ENCODE measurements at regions not wholly inside any gene's neighbourhood (a gene's known extent, or its start where the extent isn't known, plus 50 kb on each side); places are given as distances from the start of the nearest gene placed in this dataset.

DNA sequence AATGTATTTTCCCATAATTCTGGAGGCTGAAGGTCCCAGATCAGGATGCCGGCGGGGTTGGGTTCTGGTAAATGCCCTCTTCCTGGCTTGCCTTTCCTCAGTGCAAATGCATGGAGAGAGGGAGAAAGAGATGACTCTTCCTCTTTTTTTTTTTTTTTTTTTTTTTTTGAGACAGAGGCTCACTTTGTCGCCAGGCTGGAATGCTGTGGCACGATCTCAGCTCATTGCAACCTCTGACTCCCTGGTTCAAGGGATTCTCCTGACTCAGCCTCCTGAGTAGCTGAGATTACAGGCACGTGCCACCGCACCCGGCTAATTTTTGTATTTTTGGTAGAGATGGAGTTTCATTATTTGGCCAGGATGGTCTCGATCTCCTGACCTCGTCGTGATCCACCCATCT is 300.0 kb upstream of the TAS2R1 start:
- Histone ChIP-seq H3K27me3 (ENCODE audit: insufficient read depth, low read depth) (no peaks in the 10 kb centered on the region), H3K9me3 (ENCODE audit: insufficient read depth, low read depth) (peaks cover 14% of the 10 kb centered on the region; the same call in 1 of the 2 replicates), H3K27ac (no peak overlapping the region), H3K79me2 (ENCODE audit: low read depth) (no peaks in the 10 kb centered on the region), H3K36me3 (ENCODE audit: low read depth) (no peaks in the 10 kb centered on the region), H3K4me3 (no peak overlapping the region), H3K4me1 (replicated peaks; ENCODE audit: insufficient read depth) (peaks cover 25% of the 10 kb centered on the region), H2AFZ (no peak overlapping the region), H4K20me1 (ENCODE audit: insufficient read depth) (no peaks in the 10 kb centered on the region), H3F3A (ENCODE audit: insufficient read depth, low read depth) (peaks cover 19% of the 10 kb centered on the region), H3K9me2 (ENCODE audit: insufficient read depth) (no peaks in the 10 kb centered on the region), H3K4me2 (no peak overlapping the region)
- intact Hi-C loops (cut with micrococcal nuclease; ENCODE audit: unreplicated experiment) = no loop called here
- DNase-seq = no peak
- no peak for TF ChIP-seq EZH2 (IDR thresholded peaks at IDR 0.05; ENCODE audit: low read depth)
- TF ChIP-seq, protein P1, sequence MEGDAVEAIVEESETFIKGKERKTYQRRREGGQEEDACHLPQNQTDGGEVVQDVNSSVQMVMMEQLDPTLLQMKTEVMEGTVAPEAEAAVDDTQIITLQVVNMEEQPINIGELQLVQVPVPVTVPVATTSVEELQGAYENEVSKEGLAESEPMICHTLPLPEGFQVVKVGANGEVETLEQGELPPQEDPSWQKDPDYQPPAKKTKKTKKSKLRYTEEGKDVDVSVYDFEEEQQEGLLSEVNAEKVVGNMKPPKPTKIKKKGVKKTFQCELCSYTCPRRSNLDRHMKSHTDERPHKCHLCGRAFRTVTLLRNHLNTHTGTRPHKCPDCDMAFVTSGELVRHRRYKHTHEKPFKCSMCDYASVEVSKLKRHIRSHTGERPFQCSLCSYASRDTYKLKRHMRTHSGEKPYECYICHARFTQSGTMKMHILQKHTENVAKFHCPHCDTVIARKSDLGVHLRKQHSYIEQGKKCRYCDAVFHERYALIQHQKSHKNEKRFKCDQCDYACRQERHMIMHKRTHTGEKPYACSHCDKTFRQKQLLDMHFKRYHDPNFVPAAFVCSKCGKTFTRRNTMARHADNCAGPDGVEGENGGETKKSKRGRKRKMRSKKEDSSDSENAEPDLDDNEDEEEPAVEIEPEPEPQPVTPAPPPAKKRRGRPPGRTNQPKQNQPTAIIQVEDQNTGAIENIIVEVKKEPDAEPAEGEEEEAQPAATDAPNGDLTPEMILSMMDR (conservative IDR thresholded peaks at IDR 0.05) = no peak
- no TSS peak for BruUV-seq (replicated peaks)
- POLR2A ChIA-PET (ENCODE audit: unreplicated experiment) = no interaction called here
- CTCF ChIA-PET = no interaction called here

DNA sequence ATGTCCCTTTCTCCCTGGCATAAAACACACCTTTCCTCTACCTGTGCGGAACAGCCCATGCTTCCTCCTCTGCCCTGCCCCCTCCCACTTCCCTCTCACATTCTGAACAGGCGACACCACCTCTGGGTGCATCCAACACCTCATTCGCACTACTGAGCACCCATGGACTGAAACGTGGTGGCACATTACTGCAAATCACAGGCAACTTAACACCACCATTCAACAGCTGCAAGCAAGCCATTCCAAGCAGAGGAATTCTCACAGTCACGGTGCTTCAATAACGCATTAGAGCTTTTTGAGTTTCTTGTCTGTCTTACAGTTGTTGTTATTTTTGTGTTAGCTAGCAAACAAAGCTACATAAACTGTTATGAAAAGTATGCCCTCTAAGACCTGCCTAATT is 298.2 kb upstream of the TAS2R1 start:
- Histone ChIP-seq H3F3A (ENCODE audit: insufficient read depth, low read depth) (peaks cover 32% of the 10 kb centered on the region), H3K9me2 (ENCODE audit: insufficient read depth) (no peaks in the 10 kb centered on the region), H3K4me3 (no peak overlapping the region), H3K4me1 (replicated peaks; ENCODE audit: insufficient read depth) (peaks cover 40% of the 10 kb centered on the region), H3K79me2 (ENCODE audit: low read depth) (no peaks in the 10 kb centered on the region), H3K27ac (peak overlapping the region; percentile 79), H4K20me1 (ENCODE audit: insufficient read depth) (no peaks in the 10 kb centered on the region), H3K27me3 (ENCODE audit: insufficient read depth, low read depth) (no peaks in the 10 kb centered on the region), H3K36me3 (ENCODE audit: low read depth) (no peaks in the 10 kb centered on the region), H3K4me2 (peak overlapping the region; percentile 27; the same call in 1 of the 2 replicates), H2AFZ (no peak overlapping the region), H3K9me3 (ENCODE audit: insufficient read depth, low read depth) (peaks cover 26% of the 10 kb centered on the region)
- intact Hi-C loops (cut with micrococcal nuclease; ENCODE audit: unreplicated experiment) = no loop called here
- TF ChIP-seq EZH2 (IDR thresholded peaks at IDR 0.05; ENCODE audit: low read depth) = no peak
- TF ChIP-seq, protein P1 (conservative IDR thresholded peaks at IDR 0.05) = no peak
- DNase-seq = no peak
- BruUV-seq (replicated peaks) = no TSS peak
- ChIA-PET CTCF (no interaction called here), POLR2A (ENCODE audit: unreplicated experiment) (no interaction called here)

DNA sequence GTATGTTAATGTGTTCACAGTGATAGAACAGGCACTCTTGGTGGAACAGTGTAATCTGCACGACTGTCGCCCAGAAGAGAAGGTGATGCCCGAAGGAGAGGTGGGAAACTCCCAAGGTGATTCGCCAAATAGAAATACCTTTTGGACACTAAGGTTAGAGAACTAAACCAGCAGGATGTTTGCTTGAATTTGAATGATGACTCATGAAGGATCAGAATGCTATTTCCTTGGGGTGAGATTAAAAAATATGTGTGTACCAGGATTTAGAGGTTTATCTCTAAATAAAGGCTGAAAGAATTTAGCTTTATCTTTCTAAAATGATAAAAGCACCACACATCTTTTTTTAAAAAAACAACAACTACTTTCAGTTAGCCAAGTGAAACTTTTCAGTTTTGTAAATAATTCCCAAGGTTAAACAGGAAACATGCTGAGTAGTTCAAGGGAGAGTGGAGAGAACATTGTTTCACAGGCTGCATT is 297.4 kb upstream of the TAS2R1 start:
- Histone ChIP-seq H3K4me1 (replicated peaks; ENCODE audit: insufficient read depth) (peaks cover 40% of the 10 kb centered on the region), H3K36me3 (ENCODE audit: low read depth) (no peaks in the 10 kb centered on the region), H3K27ac (peak overlapping the region; percentile 79), H3F3A (ENCODE audit: insufficient read depth, low read depth) (peaks cover 32% of the 10 kb centered on the region), H3K79me2 (ENCODE audit: low read depth) (no peaks in the 10 kb centered on the region), H3K9me3 (ENCODE audit: insufficient read depth, low read depth) (peaks cover 34% of the 10 kb centered on the region), H4K20me1 (ENCODE audit: insufficient read depth) (no peaks in the 10 kb centered on the region), H3K4me3 (no peak overlapping the region), H3K27me3 (ENCODE audit: insufficient read depth, low read depth) (no peaks in the 10 kb centered on the region), H3K4me2 (peak overlapping the region; percentile 27), H2AFZ (peak overlapping the region; percentile 54), H3K9me2 (ENCODE audit: insufficient read depth) (no peaks in the 10 kb centered on the region)
- ChIA-PET CTCF (no interaction called here), POLR2A (ENCODE audit: unreplicated experiment) (no interaction called here)
- no peak for TF ChIP-seq EZH2 (IDR thresholded peaks at IDR 0.05; ENCODE audit: low read depth)
- TF ChIP-seq, protein P1 (conservative IDR thresholded peaks at IDR 0.05) = no peak
- DNase-seq = peak in 1 of 2 experiments; percentile 76
- no TSS peak for BruUV-seq (replicated peaks)
- intact Hi-C loops (cut with micrococcal nuclease; ENCODE audit: unreplicated experiment) = no loop called here
